ENCODE measurements at regions not wholly inside any gene's neighbourhood (a gene's known extent, or its start where the extent isn't known, plus 50 kb on each side); places are given as distances from the start of the nearest gene placed in this dataset.

DNA sequence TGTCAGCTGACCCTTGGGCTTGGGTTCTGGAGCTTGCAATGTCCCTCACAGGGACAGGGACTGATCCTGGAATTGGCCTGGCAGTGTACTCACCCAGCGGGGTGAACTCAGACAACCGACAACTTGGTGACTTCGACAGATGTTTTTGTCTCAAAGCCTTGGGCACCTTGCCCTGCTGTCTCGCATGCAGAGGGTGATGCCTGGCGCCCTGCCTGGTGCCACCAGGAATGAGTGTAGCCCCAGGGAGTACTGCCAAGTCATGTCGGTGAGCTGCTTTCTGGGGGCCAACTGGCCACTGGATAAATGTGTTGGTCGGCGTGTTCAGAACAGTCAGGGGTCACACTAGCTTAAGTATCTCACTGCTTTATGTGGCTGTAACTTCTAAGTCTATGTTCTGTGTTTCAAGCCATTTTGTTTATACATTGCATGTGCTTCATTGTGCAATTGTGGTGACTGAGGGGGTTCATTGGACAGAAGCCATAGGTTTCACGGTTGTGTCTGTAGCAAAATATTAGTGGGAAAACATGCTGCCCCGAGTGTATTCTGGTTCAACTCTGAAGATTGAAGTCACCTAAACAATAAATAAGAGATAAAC, 96.3 kb upstream of the TNFSF11 start:
- Histone ChIP-seq H3K27ac (no peak overlapping the region), H3K4me2 (no peak overlapping the region), H3K4me3 (no peak overlapping the region), H3K9me3 (no peaks in the 10 kb centered on the region), H3K4me1 (no peaks in the 10 kb centered on the region)
- TF ChIP-seq, protein P1, sequence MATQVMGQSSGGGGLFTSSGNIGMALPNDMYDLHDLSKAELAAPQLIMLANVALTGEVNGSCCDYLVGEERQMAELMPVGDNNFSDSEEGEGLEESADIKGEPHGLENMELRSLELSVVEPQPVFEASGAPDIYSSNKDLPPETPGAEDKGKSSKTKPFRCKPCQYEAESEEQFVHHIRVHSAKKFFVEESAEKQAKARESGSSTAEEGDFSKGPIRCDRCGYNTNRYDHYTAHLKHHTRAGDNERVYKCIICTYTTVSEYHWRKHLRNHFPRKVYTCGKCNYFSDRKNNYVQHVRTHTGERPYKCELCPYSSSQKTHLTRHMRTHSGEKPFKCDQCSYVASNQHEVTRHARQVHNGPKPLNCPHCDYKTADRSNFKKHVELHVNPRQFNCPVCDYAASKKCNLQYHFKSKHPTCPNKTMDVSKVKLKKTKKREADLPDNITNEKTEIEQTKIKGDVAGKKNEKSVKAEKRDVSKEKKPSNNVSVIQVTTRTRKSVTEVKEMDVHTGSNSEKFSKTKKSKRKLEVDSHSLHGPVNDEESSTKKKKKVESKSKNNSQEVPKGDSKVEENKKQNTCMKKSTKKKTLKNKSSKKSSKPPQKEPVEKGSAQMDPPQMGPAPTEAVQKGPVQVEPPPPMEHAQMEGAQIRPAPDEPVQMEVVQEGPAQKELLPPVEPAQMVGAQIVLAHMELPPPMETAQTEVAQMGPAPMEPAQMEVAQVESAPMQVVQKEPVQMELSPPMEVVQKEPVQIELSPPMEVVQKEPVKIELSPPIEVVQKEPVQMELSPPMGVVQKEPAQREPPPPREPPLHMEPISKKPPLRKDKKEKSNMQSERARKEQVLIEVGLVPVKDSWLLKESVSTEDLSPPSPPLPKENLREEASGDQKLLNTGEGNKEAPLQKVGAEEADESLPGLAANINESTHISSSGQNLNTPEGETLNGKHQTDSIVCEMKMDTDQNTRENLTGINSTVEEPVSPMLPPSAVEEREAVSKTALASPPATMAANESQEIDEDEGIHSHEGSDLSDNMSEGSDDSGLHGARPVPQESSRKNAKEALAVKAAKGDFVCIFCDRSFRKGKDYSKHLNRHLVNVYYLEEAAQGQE (IDR thresholded peaks at IDR 0.05), result no peak
- TF ChIP-seq KDM1A (IDR thresholded peaks at IDR 0.05; ENCODE audit: low read depth) (no peak), MAZ (IDR thresholded peaks at IDR 0.05; ENCODE audit: borderline replicate concordance, low read depth, low read length) (no peak), RNF2 (IDR thresholded peaks at IDR 0.05; ENCODE audit: borderline replicate concordance, low read depth) (no peak), CBX2 (IDR thresholded peaks at IDR 0.05; ENCODE audit: borderline replicate concordance, low read depth) (no peak), CHD2 (IDR thresholded peaks at IDR 0.05; ENCODE audit: low read length, partially characterized antibody) (no peak), FOSL2 (IDR thresholded peaks at IDR 0.05) (no peak), FOSL2 (CRISPR knock-in tag; IDR thresholded peaks at IDR 0.05) (no peak), ZFP36 (IDR thresholded peaks at IDR 0.05; ENCODE audit: borderline replicate concordance, partially characterized antibody) (no peak), FOXS1 (CRISPR knock-in tag; IDR thresholded peaks at IDR 0.05) (no peak), RCOR1 (IDR thresholded peaks at IDR 0.05; ENCODE audit: low read depth, low read length) (no peak), RFX5 (IDR thresholded peaks at IDR 0.05) (no peak), HOXB13 (CRISPR knock-in tag; IDR thresholded peaks at IDR 0.05; ENCODE audit: low read depth) (no peak), KDM5A (IDR thresholded peaks at IDR 0.05) (no peak), JUN (IDR thresholded peaks at IDR 0.05) (no peak), TFCP2L1 (CRISPR knock-in tag; IDR thresholded peaks at IDR 0.05) (no peak)
- TF ChIP-seq, protein P2, sequence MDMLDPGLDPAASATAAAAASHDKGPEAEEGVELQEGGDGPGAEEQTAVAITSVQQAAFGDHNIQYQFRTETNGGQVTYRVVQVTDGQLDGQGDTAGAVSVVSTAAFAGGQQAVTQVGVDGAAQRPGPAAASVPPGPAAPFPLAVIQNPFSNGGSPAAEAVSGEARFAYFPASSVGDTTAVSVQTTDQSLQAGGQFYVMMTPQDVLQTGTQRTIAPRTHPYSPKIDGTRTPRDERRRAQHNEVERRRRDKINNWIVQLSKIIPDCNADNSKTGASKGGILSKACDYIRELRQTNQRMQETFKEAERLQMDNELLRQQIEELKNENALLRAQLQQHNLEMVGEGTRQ (IDR thresholded peaks at IDR 0.05), result no peak
- ChIA-PET POLR2A (no interaction called here), CTCF (interaction anchor here (0.6 to 1.1 kb wide), 2 partner anchors 144 to 762 kb away, joined by 3 read pairs; no protein-coding TSS in a partner anchor)
- 63% methylated on average over 5 of the region's 10 CpGs for WGBS (ENCODE audit: missing lambda C conversion rate)
- no peak for DNase-seq (ENCODE audit: low read depth in 1 of 2, low spot score in 1 of 2)
- no peak for FAIRE-seq
- no peak for ATAC-seq

DNA sequence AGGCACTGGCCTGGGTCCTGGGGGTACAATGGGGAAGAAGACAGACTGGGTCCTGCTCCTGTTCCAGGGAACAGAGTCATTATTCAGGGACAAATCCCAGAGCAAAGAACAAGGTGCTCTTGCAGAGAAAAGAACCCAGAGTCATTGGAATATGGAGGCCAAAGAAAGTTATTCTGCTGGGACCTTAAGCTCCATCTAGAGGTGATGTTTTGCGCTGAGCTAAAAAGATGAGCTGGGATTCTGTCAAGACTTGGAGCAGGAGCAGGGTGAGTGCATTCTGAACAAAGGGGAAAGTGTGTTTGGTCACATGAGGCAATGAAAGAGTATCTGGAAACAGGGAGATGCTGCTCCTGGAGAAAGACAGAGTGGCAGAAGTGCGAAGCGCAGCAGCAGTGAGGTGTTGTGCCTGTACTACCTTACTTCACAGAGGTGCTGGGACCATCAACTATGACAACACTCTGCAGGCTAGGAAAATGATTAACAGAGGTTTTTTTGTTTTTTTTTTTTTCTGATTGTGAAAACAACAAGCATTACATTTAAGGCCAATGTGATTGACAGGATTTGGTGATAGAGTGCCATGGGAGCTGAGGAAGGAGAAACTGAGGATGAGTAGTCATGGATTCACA, 95.3 kb upstream of the TNFSF11 start:
- 25% methylated on average over 3 of the region's 3 CpGs for WGBS (ENCODE audit: missing lambda C conversion rate)
- H3K9me3 ChIP-seq, result no peaks in the 10 kb centered on the region
- CTCF ChIA-PET, result interaction anchor here (0.6 to 1.1 kb wide), 6 partner anchors 115 to 156 kb away, joined by 3 to 4 read pairs (median 3); no protein-coding TSS in a partner anchor
- POLR2A ChIA-PET, result no interaction called here
- H3K27ac ChIP-seq, result no peak overlapping the region
- no peak overlapping the region for H3K4me3 ChIP-seq
- no peak overlapping the region for H3K4me2 ChIP-seq
- ATAC-seq (peak; percentile 76 to 77; a peak in 5 of 6 replicates), DNase-seq (ENCODE audit: low read depth in 1 of 2, low spot score in 1 of 2) (peak; percentile 2 to 30), FAIRE-seq (no peak)
- no peaks in the 10 kb centered on the region for H3K4me1 ChIP-seq
- TF ChIP-seq HOXA7 (CRISPR knock-in tag; IDR thresholded peaks at IDR 0.05) (no peak), RAD21 (conservative IDR thresholded peaks at IDR 0.05 in 1 of 2, IDR thresholded peaks at IDR 0.05 in 1 of 2) (peak; percentile 24 to 43; a peak in 2 of 5 replicates)
- TF ChIP-seq, protein P3, sequence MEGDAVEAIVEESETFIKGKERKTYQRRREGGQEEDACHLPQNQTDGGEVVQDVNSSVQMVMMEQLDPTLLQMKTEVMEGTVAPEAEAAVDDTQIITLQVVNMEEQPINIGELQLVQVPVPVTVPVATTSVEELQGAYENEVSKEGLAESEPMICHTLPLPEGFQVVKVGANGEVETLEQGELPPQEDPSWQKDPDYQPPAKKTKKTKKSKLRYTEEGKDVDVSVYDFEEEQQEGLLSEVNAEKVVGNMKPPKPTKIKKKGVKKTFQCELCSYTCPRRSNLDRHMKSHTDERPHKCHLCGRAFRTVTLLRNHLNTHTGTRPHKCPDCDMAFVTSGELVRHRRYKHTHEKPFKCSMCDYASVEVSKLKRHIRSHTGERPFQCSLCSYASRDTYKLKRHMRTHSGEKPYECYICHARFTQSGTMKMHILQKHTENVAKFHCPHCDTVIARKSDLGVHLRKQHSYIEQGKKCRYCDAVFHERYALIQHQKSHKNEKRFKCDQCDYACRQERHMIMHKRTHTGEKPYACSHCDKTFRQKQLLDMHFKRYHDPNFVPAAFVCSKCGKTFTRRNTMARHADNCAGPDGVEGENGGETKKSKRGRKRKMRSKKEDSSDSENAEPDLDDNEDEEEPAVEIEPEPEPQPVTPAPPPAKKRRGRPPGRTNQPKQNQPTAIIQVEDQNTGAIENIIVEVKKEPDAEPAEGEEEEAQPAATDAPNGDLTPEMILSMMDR (IDR thresholded peaks at IDR 0.05), result peak; percentile 18; the same call in 1 of the 3 replicates
